NK-92 treated with Interleukin-12 subunit alpha and Interleukin-12 subunit beta, amount 100 ng/mL, for 24 hours (cell line): ENCODE measurements at regions not wholly inside any gene's neighbourhood (a gene's known extent, or its start where the extent isn't known, plus 50 kb on each side); places are given as distances from the start of the nearest gene placed in this dataset.

ENCODE experiments used
- DNase-seq: peaks from one replicate; lab custom pipeline; 2025; lab: John Stamatoyannopoulos, UW

DNA sequence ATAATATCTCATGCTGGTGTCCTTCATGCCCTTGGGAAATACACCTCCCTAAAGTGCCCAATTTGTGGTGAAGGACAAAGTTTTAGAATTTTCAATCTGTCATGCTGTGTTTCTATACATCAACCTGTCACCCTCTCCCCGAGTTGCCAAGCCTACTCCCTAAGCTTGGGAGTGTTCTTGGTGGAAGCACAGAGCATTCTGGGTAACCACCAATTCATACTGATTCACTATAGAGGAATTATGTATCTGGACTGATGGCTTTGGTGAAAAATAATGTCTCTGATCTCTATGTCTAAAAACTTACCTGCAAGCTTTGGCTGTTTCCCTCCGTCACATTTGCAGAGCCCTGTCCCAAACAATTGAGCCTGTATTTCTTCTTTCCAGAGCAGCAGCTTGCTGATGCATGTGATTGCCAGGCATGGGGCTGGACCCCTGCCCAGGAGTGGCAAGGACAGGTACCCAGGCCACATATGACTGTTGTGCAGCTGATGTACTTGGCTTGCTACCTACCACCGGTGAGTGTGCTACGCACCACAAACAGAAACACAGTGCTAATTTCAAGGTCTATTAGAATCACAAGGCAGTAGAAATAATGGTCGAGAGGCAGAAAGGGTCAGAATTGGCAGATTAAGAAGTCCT is 202.8 kb upstream of the CITED2 start:
- no peak for DNase-seq

DNA sequence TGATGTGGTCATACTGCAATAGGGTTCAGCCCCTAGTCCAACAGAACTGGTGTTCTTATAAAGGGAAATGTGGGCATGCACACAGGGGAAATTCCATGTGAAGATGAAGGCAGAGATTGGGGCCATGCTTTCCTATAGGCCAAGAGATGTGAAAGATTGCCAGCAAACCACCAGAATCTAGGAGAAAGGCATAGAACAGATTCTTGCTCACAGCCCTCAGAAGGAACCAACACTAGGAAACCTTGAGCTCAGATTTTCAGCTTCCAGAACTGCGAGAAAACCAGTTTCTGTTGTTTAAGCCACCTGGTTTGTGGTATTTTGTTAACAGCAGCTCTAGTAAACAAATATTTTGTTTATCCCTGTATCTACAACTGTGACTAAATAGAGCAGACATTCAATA is 197.6 kb upstream of the CITED2 start:
- DNase-seq = no peak

DNA sequence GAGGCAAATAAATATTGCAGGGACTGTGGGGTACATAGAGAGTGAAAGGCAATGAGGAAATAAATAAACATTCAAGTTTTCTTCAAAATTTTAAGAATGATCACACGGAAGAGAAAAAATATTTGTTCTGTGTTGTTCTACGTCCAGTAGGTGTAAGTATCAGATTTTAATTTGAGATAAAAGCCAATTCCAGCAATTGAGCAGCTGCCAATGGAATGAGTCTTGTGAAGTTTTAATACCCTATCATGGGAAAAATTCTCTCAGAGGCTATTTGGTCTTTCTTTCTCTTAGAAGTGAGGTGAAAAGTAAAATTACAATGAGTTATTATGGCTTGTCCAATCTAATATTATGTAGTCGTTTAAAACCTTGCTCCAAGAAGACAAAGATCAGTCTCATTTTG is 195.7 kb upstream of the CITED2 start:
- no peak for DNase-seq

DNA sequence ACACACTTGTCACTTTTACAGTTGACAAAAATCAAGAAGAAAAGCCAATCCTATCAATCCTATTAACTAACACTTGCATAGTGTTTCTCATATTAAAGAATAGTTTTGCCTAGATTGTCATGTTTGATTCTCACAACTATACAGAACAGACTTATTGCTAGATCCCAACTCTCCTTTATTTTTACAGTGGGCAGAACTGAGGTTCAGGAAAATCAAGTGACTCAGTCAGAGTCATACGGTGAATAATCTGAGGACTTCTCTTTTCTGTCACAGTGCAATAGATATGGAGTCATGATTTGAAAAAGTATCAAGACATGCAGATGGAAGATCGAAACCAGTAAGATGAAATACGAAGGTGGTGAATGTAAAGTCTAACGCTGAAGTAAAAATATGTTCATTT is 195.1 kb upstream of the CITED2 start:
- no peak for DNase-seq

DNA sequence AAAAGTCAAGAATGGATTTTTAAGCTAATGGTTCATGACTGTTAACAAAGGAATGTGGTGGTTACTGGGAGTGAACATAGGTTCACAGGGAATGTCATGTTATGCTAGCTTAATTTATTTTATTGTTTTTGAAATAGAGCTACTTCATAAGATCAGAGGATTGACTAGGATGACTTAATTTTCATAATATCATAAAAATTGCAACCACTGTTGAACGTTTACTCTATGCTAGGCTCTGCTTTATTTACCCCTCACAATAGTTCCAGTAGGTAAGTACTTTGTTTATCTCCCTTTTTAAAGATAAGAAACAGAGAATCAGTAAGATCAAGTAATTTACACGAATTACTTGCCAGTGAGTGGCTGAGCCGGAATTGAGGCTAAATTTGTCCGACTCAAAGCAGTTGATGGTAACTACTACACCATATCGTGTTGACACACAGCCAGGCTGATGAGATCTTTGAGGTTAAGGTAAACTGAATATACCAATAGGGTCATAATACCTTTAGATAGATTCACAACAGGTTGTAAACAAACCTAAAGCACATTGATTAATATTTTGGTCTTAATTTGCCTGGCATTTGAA is 194.6 kb upstream of the CITED2 start:
- DNase-seq = no peak

DNA sequence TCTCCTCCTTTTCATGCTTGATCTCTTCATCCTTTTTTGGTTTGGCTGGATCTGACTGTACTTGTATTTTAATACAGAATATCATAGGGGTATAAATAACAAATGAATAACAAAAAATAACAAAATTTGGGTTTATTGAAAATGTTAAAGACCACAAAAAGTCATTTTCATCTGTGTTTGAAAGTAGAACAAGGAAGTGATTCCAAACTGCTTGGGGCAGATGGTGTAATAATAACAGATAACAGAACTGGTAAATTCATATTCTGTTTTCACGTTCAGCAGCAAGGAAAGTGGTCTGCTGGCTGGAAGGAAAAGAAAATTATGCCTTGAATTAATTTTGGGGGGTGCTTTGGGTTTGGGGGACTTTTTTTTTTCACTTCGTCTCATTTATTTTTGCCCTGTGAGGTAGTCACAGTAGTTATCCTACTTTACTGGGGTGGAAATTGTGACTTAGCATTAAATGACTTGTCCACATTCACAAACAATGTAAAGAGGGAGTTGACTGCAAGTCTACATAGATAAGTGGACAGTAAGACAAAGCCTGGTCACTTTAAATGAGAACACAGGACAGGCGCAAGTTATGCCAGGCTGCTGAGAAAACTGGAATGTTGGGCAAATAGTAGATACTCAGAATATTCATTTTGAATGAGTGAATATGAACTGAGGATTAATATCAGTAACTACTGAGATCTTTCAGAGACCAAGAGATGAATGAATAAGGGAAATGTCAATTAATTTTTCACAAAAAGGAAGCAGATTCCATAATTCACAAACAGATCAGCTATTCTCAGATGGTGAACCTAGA is 193.9 kb upstream of the CITED2 start:
- DNase-seq = no peak

DNA sequence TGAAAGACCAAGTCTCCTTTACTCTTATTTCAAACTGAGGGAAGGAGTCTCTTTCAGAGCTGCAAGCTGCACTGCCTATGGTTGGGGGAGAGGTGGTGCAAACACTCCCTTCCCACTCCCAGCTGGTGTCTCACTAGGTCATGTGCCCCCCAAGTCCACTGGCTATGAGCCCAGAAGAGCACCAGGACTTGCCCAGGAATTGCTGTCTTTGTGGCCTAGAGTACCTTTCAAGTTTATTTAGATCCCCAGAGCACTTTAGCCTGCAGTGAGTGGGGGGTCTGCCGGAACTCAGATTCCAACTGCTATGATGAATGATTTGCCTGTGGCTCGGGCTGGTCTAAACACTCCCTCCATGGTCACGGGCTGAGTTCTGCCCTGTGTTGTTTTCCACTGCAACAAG is 192.6 kb upstream of the CITED2 start:
- no peak for DNase-seq

DNA sequence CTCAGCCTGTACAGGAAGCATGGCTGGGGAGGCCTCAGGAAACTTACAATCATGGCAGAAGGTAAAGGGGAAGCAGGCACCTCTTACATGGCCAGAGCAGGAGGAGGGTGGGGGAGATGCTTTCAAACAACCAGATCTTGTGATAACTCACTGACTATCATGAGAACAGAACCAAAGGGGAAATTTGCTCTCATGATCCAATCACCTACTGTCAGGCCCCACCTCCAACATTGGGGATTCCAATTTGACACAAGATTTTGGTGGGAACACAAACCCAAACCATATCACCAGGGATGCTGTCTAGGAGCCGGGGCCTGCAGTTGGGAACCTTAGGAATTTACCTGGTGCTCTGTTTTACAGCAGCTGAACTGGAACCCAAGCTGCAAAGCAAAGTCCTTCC is 191.1 kb upstream of the CITED2 start:
- no peak for DNase-seq

DNA sequence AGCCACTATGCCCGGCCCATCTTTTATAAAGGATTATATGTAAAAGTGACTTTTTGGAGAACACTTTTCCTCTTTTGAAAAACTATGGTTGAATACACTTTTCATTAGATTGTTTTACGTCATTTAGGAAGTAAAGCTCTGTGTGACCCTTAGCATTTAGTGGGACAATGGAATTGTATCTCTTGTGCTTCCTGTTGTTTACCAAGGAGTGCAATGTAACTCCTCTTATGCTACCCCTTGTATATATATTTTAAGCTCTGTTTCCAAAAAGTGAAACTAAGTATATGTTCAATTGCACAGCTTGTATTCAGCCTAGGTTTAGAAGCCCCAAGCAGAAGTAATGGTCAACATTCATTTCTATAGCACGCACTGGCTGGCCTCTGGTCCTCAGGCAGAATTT is 183.1 kb upstream of the CITED2 start:
- DNase-seq = no peak

DNA sequence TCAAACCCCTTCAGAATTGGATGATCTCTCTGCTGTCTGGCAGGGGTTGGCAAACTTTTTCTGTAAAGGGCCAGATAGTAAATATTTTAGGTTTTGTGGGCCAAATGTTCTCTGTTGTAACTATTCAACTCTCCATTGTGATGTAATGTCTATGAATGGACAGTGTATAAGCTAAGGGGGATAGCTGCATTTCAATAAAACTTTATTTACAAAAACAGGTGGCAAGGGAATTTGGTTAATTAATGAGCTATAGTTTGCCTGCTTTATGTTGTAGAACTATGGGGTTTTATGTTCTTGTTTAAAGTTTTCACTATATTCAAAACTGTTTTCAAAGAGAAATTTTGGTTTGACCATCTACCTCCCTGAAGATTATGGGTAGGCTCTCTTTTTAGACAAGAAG is 182.1 kb upstream of the CITED2 start:
- no peak for DNase-seq

DNA sequence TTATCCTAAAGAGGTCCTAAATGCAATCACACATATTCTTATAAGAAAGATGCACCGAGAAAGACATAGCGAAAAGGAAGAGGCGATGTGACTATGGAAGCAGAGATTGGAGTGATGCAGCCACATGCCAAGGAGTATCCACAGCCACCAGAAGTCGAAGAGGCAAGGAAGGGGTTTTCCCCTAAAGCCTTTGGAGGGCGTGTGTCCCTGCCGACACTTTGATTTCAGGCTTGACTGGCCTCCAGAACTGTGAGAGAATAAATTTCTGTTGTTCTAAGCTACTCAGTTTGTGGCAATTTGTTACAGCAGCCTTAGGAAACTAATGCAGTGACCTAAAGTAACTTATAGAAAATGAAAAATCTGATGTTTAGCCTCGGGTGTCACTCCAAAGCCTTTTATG is 179.5 kb upstream of the CITED2 start:
- no peak for DNase-seq

DNA sequence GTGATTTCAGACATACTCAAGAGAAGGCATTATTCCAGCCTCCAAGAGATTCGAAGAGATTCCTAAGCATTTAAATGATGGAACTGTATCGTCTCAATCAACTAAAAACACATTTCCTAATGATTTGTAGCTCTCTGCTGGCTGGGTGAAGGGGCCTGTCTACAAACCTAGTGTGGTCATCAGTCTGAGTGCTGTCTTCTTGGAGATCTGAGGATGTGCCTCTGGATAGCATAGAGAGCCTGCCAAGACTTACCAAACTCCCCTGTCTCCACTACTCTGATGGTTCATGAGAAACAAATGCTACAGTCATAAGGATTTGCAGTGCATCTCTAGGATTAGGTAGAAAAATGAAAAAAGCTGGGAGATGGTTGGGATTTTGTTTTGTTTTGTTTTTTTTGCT is 176.9 kb upstream of the CITED2 start:
- no peak for DNase-seq

DNA sequence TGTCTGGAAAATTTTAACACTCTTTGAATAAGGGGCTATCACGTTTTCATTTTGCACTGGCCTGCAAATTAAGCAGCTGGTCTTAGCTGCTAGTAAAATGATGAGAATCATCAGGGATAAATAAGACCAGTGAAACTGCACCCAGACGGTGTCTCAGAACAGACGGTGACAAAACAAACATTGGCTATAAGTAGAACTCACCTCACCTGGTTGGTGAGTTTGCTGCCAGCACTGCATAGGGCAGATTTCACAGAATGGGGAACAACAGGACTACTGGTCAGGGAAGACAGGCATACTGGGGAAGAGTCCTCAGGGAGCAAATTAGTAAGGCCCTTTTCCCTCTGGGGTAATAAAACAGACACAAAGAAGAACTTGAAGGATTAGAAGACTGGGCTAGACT is 175.9 kb upstream of the CITED2 start:
- DNase-seq = no peak

DNA sequence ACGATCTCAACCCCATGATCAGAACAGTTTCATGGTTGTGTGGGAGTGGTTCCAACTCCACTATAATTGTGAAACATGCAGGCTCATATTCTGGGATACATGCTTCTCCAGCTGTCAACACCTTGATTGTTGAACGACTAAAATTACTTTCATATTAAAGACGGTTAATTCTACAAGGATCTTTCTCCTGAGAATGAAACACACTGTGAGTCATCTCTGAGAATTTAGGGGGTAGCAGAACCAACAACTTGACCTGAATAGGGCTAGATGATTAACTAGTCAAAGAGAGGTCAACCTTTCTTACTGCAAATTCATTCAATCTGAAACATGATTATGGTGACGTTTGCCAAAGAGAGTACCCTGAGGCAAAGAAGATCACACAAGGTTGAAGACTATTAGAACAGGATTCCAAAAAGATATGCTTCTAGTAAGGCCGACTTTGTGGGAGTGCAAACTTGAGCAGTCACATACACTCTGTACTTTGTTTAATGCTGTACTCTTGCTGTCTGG is 175.2 kb upstream of the CITED2 start:
- no peak for DNase-seq

DNA sequence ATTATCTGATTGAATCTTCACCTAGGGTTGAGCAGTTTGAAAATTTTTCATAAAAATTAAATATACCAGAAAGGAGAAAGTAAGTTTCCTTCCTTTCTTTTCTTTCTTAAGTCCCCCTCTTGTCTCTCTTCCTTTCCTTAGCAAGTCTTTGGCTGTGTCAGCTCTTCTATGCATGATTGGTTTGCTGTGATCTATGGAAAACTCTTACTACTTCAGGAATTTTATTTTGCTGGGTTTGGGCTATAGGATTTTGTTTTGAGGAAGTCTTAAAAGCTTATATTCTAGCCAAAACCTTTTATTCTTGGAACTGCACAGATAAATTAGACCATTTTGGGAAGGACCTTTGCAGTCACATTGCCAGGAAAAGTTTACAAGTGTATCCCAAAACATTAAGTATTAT is 173.4 kb upstream of the CITED2 start:
- DNase-seq = no peak

DNA sequence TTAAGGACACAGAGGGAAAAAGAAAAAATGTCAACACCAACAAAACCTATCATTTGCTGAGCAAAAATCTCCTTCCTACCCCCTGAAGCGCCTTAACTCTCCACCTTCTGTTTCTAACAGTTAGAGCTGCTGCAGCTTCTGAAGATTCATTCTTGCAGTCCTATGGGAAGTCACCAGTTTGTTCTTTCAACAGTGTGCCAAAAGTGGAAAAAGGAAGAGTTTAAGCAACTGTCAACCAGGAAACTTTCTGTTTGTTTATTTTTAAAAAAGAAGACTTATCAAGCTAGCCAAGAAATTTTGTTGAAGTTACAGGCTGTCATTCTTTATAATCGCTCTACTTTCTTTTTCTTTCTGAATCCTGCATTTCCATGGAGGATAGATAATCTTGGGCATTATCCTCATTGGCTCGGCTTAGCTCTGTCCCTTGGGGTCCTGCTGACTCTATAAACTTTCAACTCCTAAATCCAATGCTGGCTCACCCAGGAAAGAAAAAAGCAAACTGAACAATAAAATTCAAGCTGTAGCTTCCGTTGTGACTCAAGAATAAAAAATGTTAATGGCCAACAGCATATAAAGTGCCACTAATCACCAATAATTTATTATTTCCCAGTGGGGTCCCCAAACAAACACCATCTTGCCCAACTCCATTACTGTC is 172.8 kb upstream of the CITED2 start:
- DNase-seq = no peak

DNA sequence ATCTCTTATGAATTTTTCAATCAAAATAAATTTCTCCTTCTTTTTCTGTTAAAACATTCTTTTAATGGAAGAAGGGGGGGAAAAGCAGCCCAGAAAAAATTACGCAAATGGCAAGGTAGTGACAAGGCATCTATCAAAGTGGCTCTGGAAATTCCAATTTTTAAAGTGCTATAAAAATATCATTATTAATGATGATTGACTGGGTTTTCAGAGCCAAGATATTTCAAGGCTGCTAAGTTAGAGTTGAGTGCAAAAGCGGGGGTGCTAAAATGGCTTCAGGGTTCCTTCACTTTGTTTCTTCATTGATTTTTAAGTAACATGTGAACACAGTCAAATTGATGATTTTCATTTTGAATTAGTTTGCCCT is 171.6 kb upstream of the CITED2 start:
- DNase-seq = no peak

DNA sequence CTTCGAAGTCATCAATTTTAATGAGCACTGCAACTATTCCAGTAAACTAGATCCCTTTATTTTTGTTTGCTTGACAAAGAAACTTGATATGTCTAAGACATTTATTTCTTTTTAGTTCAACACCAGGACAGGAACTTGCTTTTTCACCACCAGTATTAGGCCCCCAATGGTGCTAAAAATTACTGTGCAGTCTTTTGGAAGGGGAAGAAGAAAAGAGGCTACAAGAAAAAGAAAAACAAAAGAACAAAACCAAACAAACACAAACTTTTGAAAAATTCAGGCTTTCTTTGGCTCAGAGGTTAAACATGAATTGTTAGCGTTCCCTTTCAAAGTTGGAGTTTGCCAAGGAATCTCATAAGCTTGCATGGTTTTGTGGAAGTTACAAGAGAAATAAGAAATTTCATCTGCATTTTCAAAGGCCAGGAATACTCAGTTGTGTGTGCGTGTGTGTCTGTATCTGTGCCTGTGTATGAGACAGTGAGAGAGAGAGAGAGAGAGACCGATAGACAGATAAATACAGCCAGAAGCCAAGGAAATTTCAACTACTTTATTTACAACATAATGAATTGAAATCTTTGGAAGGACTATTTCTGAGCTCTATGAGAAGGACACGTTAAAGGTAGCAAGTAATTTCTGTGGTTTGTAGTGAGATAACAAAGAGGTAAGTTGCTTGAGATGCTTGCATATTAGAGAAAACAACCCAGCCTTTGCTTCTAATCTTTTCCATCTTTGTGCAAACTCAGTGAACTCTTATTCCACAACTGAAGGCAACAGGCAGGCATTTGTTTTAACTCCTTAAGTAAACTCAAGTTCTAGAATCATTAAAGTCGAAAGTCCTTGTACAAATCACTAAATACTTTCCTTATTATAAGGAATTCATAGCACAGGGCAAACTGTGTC is 171.0 kb upstream of the CITED2 start:
- DNase-seq = no peak

DNA sequence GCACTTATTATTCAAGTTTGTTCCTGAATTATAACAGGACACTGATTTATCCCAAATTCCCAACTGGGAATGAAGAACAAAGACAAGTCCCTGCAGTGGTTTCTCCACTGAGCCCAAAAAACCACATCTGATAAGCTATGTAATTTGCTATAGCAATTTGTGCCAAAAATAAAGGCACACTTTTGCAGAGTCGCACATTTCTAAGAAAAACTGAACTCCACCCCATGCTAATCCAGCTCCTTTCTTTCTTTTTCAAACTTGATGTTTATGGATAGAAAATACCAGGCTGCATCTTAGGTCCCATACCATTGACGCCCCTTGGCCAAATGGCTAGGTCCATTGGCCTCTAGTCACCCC is 170.2 kb upstream of the CITED2 start:
- no peak for DNase-seq

DNA sequence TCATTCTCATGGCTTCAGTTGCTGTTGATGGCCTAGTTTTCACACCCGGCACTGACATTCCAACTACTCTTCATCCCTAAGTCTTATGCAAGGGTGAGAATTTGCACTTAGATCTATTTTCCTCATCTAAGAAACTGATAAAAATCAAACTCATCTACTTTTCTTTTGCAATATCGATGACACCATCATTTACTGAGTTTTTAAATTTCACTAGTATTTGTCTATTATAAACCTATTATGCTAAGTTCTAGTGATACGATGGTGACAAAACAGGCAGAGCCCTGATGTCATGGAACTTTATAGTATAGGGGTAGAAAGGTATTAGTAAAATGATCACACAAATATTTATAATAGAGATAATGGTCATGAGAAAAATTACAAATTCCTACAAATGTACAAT is 167.9 kb upstream of the CITED2 start:
- no peak for DNase-seq

DNA sequence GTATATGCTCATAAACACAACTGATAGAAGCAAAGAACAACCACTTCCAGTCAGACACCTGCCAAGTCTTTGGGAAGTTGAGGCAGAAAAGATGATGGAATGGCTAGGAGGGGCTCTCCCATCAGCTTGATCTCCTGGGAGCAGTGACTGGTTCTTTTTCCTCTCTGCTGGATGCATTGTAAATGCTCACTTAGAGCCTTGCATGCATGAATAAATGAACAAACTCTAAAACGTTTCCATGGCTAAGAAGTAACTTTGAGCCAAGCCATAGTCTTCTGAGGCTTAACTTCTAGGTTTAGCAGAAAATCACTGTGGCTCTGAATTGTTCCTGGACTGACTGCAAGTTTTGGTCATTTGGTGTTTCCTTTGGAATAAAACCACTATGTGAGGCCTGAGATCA is 166.4 kb upstream of the CITED2 start:
- DNase-seq = no peak

DNA sequence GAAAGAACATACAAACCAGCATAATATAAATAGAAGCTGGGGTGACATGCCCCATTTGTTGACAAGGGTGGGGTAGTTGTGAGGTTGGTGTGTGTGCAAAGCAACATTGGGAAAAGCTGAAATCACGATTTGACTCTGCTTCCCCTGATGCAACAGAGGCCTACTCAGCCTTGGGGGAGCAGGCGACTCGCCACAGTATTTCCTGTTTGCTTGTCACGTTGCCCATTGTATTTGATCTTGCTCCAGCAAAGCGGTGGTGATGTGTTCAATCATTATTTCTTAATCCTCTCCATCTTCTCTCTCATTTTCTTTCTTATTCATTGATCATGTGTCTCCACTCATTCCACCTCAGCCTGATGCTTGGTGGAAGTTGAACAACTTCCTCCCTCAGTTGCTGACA is 165.8 kb upstream of the CITED2 start:
- peak; percentile 61 for DNase-seq
